Fibroblast of lung (primary cell): ENCODE measurements at regions not wholly inside any gene's neighbourhood (a gene's known extent, or its start where the extent isn't known, plus 50 kb on each side); places are given as distances from the start of the nearest gene placed in this dataset.

ENCODE experiments used
- DNase-seq, 2 donors: peaks; one replicate each; pipeline versions ENCODE4 v3.0.0 to v3.0.0-alpha.2; 2010; ENCODE audit warnings: low read depth in 2 of 2
- H2AFZ ChIP-seq: 2 replicates; pipeline ENCODE4 v1.5.1; 2012; ENCODE audit warnings: low read length, control low read depth, inconsistent platforms
- H3K27ac ChIP-seq: 2 replicates; pipeline ENCODE4 v1.5.1; 2011; ENCODE audit warnings: low read length, control low read depth; ENCODE audit not compliant: insufficient read depth
- H3K27me3 ChIP-seq: 2 replicates; pipeline ENCODE4 v1.5.1; 2011; ENCODE audit warnings: mild to moderate bottlenecking, low read length; ENCODE audit not compliant: control insufficient read depth, insufficient read depth
- H3K36me3 ChIP-seq: 2 replicates; pipeline ENCODE4 v1.5.1; 2011; ENCODE audit warnings: low read length; ENCODE audit not compliant: control insufficient read depth, insufficient read depth
- H3K4me1 ChIP-seq: 2 replicates; pipeline ENCODE4 v1.5.1; 2011; ENCODE audit warnings: low read length; ENCODE audit not compliant: control insufficient read depth, insufficient read depth; ENCODE audit errors: extremely low read depth
- H3K4me2 ChIP-seq: 2 replicates; pipeline ENCODE4 v1.5.1; 2011; ENCODE audit warnings: low read length, control low read depth; ENCODE audit not compliant: insufficient read depth; ENCODE audit errors: extremely low read depth
- H3K4me3 ChIP-seq, 4 experiments: fragments of 200-600 bp in 1 of 4; sonication (generic) in 1 of 4; replicated peaks in 1 of 4; 2 replicates each; pipeline ENCODE4 v1.5.1; 2011 to 2016; ENCODE audit warnings: low read length in 4 of 4, low read depth in 3 of 4, mild to moderate bottlenecking in 3 of 4, control low read depth in 2 of 4, inconsistent platforms in 1 of 4, mixed read lengths in 1 of 4; ENCODE audit not compliant: insufficient read depth in 1 of 4; ENCODE audit errors: control extremely low read depth in 1 of 4
- H3K79me2 ChIP-seq: 2 replicates; pipeline ENCODE4 v1.5.1; 2012; ENCODE audit warnings: mild to moderate bottlenecking, low read length, inconsistent platforms; ENCODE audit not compliant: control insufficient read depth, insufficient read depth
- H3K9ac ChIP-seq: 2 replicates; pipeline ENCODE4 v1.5.1; 2011; ENCODE audit warnings: mild to moderate bottlenecking, low read length, control low read depth; ENCODE audit not compliant: insufficient read depth
- H3K9me3 ChIP-seq: 2 replicates; pipeline ENCODE4 v1.5.1; 2012; ENCODE audit warnings: low read depth, low read length; ENCODE audit not compliant: control insufficient read depth, insufficient read depth
- H4K20me1 ChIP-seq: 2 replicates; pipeline ENCODE4 v1.5.1; 2011; ENCODE audit warnings: low read length; ENCODE audit not compliant: control insufficient read depth, insufficient read depth; ENCODE audit errors: extremely low read depth
- EZH2 ChIP-seq: IDR thresholded peaks from 2 replicates; pipeline ENCODE4 v1.5.1; 2012; ENCODE audit warnings: low read length, control low read depth, mild to moderate bottlenecking; ENCODE audit errors: missing control alignments
- TF ChIP-seq, protein P1 (sequence below), 2 donors: IDR thresholded peaks in 1 of 2; conservative IDR thresholded peaks in 1 of 2; 1 replicate in 1 of 2; 2 replicates in 1 of 2; pipeline ENCODE4 v1.5.1; 2011 to 2012; ENCODE audit warnings: low read length in 2 of 2, control low read depth in 1 of 2, inconsistent platforms in 1 of 2, low read depth in 1 of 2, mild to moderate bottlenecking in 1 of 2

DNA sequence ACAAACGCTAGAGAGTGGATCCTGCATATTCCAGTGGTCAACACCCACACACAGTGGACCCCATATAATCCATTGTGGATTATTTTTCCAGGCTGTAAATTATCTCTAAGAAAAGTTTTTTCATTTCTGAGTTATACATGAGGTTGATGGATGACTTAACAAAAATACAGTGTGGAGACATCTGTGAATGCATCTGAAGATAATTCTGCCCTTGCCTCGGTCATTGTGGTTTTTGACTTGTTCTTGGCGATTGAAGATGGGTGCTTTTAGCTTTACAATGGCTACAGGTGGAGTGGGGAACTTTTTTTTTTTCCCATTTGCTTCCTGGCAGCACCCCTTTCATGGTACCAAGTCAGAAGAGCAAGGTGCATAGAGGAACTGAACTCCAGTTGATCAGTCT is 242.7 kb downstream of the MYLK4 start:
- no peak for DNase-seq
- Histone ChIP-seq H3K4me1 (no peaks in the 10 kb centered on the region), H3K4me2 (no peak overlapping the region), H4K20me1 (no peaks in the 10 kb centered on the region), H3K27me3 (peaks cover 6% of the 10 kb centered on the region), H3K4me3 (no peak overlapping the region), H3K36me3 (no peaks in the 10 kb centered on the region), H2AFZ (no peak overlapping the region), H3K27ac (no peak overlapping the region), H3K79me2 (no peaks in the 10 kb centered on the region), H3K9me3 (no peaks in the 10 kb centered on the region), H3K9ac (no peak overlapping the region)
- TF ChIP-seq EZH2: no peak
- TF ChIP-seq, protein P1, sequence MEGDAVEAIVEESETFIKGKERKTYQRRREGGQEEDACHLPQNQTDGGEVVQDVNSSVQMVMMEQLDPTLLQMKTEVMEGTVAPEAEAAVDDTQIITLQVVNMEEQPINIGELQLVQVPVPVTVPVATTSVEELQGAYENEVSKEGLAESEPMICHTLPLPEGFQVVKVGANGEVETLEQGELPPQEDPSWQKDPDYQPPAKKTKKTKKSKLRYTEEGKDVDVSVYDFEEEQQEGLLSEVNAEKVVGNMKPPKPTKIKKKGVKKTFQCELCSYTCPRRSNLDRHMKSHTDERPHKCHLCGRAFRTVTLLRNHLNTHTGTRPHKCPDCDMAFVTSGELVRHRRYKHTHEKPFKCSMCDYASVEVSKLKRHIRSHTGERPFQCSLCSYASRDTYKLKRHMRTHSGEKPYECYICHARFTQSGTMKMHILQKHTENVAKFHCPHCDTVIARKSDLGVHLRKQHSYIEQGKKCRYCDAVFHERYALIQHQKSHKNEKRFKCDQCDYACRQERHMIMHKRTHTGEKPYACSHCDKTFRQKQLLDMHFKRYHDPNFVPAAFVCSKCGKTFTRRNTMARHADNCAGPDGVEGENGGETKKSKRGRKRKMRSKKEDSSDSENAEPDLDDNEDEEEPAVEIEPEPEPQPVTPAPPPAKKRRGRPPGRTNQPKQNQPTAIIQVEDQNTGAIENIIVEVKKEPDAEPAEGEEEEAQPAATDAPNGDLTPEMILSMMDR (conservative IDR thresholded peaks at IDR 0.05 in 1 of 2, IDR thresholded peaks at IDR 0.05 in 1 of 2; ENCODE audit: low read depth in 1 of 2, low read length in 2 of 2): no peak

DNA sequence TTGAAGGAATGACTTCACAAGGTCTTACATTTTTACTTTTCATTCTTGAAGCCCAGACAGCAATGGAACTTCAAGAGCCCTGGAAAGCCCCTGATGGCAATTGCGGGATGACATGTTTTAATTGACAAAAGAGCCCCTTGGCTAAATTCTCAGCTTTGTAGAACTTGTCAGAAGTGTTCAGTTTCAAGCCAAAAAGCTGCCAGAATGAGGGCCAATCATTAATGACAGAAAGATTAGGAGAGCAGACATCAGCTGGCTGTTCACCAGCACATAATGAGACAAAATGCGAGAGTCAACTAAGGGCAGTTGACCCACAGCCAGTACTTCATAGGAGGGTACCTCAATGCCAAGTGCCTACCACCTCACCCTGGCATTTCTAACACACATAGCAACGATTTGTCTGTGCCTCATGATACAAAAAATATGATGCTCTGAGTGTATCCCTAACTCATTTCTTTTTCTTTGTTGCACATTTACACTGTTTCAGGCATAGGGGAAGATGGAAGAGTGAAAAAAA is 243.1 kb downstream of the MYLK4 start:
- no peak for DNase-seq
- no peaks in the 10 kb centered on the region for H3K36me3 ChIP-seq
- no peak for TF ChIP-seq EZH2
- TF ChIP-seq, protein P1 (conservative IDR thresholded peaks at IDR 0.05 in 1 of 2, IDR thresholded peaks at IDR 0.05 in 1 of 2; ENCODE audit: low read depth in 1 of 2, low read length in 2 of 2): no peak
- no peak overlapping the region for H3K4me2 ChIP-seq
- no peaks in the 10 kb centered on the region for H4K20me1 ChIP-seq
- no peaks in the 10 kb centered on the region for H3K4me1 ChIP-seq
- no peaks in the 10 kb centered on the region for H3K9me3 ChIP-seq
- H3K9ac ChIP-seq: no peak overlapping the region
- H3K4me3 ChIP-seq: no peak overlapping the region
- H3K27me3 ChIP-seq: peaks cover 6% of the 10 kb centered on the region
- H3K79me2 ChIP-seq: no peaks in the 10 kb centered on the region
- no peak overlapping the region for H2AFZ ChIP-seq
- H3K27ac ChIP-seq: no peak overlapping the region

DNA sequence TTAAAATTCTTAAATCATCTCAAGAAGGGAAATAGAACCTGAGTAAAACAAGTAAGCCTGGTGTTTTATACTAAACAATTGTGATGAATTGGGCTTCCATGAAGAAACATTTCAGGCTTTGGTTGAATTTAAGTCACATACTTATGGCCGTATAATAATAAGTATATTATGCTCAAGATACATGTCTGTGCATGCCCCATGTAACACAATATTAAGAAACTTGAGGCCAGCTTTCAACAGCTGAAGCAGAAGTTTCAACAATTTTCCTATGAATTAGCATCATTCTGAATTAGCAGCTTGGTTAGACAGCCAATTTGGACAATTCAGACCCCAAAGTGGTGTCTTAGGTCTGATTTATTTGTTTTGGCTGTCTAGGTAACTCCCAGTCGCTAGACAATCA is 243.7 kb downstream of the MYLK4 start:
- Histone ChIP-seq H3K27me3 (peaks cover 6% of the 10 kb centered on the region), H3K79me2 (no peaks in the 10 kb centered on the region), H2AFZ (no peak overlapping the region), H3K9ac (no peak overlapping the region), H3K4me2 (no peak overlapping the region), H3K4me1 (no peaks in the 10 kb centered on the region), H3K4me3 (no peak overlapping the region), H3K27ac (no peak overlapping the region), H3K9me3 (no peaks in the 10 kb centered on the region), H4K20me1 (no peaks in the 10 kb centered on the region), H3K36me3 (no peaks in the 10 kb centered on the region)
- DNase-seq: peak in 1 of 2 donors; percentile 30
- TF ChIP-seq EZH2: no peak
- TF ChIP-seq, protein P1 (conservative IDR thresholded peaks at IDR 0.05 in 1 of 2, IDR thresholded peaks at IDR 0.05 in 1 of 2; ENCODE audit: low read depth in 1 of 2, low read length in 2 of 2): no peak
